ENCODE measurements at regions not wholly inside any gene's neighbourhood (a gene's known extent, or its start where the extent isn't known, plus 50 kb on each side); places are given as distances from the start of the nearest gene placed in this dataset.

DNA sequence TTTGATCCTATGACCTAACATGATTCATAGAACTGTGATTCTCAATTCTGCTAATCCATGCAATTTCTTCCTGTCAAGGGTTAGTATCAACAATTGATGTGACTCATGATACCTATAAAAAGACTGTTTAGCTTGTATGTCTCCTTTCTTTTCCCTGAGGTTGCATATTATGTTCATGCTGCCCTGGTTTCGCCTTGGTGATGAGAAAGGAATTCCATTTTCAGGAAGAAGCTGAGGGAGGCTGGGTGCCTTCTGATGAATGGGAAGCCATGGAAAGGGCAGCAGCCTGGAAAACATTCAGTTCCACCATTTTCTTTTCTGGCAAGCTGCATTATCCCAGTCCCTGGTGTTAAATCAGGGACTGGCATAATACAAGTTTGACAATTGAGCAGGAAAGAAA is 976.5 kb downstream of the RPA4 start:
- Mint-ChIP-seq H3K27ac (no peak overlapping the region), H3K4me1 (no peaks in the 10 kb centered on the region), H3K4me3 (no peak overlapping the region), H3K36me3 (no peaks in the 10 kb centered on the region), H3K9me3 (peaks cover 0 to 4% (median 0%) of the 10 kb centered on the region in 7 donors), H3K27me3 (no peaks in the 10 kb centered on the region)
- Histone ChIP-seq H3K4me1 (ENCODE audit: control insufficient read depth, insufficient read depth, low read length, poor library complexity, severe bottlenecking) (no peaks in the 10 kb centered on the region), H3K4me3 (ENCODE audit: low read depth, low read length) (no peak overlapping the region), H3K36me3 (ENCODE audit: control insufficient read depth, insufficient read depth, low read length) (no peaks in the 10 kb centered on the region), H3K9me3 (ENCODE audit: control insufficient read depth in 2 of 2, low read length in 2 of 2) (no peaks in the 10 kb centered on the region), H3K27ac (ENCODE audit: insufficient read depth, low read length, poor library complexity, severe bottlenecking) (no peak overlapping the region), H3K27me3 (ENCODE audit: control insufficient read depth, insufficient read depth, low read length) (peaks cover 2% of the 10 kb centered on the region)
- ATAC-seq (ENCODE audit: low read depth in 2 of 2): no peak
- no peak for DNase-seq

DNA sequence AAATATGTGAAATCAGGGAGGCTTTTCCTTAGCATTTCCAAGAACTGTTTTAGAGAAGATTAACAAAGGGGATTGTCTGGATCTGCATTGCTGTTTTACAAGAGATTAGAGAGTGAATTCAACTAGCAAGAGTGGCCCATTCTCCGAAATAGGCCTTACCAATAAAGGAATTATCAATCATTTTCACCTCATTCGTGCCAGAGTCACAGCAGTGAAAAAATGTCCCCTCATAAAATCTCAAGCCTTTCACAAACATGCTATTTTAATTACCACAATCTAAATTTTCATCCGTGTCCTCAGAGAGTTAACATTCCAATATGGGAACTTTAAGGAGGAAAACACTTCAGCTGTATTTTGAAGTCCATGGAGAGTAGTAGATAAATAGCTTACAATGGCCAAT is 979.6 kb downstream of the RPA4 start:
- H3K9me3 Mint-ChIP-seq: peaks cover 0 to 1% (median 0%) of the 10 kb centered on the region in 7 donors
- H3K27ac Mint-ChIP-seq: no peak overlapping the region
- no peak overlapping the region for H3K4me3 ChIP-seq (ENCODE audit: low read depth, low read length)
- no peak overlapping the region for H3K27ac ChIP-seq (ENCODE audit: insufficient read depth, low read length, poor library complexity, severe bottlenecking)
- H3K36me3 ChIP-seq (ENCODE audit: control insufficient read depth, insufficient read depth, low read length): no peaks in the 10 kb centered on the region
- no peaks in the 10 kb centered on the region for H3K4me1 ChIP-seq (ENCODE audit: control insufficient read depth, insufficient read depth, low read length, poor library complexity, severe bottlenecking)
- DNase-seq (no peak), ATAC-seq (ENCODE audit: low read depth in 2 of 2) (no peak)
- H3K9me3 ChIP-seq (ENCODE audit: control insufficient read depth in 2 of 2, low read length in 2 of 2): no peaks in the 10 kb centered on the region
- H3K36me3 Mint-ChIP-seq: no peaks in the 10 kb centered on the region
- H3K27me3 Mint-ChIP-seq: no peaks in the 10 kb centered on the region
- no peak overlapping the region for H3K4me3 Mint-ChIP-seq
- no peaks in the 10 kb centered on the region for H3K4me1 Mint-ChIP-seq
- H3K27me3 ChIP-seq (ENCODE audit: control insufficient read depth, insufficient read depth, low read length): peaks cover 2% of the 10 kb centered on the region

DNA sequence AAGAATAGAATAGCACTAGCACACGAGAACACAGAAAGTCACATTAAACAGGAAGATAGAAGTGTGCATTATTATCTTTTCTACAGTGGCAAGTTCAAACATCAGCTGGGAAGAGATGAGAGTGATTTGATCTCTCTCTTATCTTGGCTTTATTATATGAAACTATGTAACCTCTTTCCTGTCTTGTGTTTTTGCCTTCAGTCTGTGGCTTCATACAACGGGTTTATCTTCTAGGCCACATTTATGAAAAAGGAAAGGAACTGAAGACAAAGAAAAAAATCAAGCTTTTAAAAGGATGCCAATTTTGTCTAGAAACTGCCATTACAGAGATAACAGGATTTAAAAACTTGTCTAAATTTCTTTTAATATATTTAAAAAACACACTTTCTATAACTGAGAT is 983.6 kb downstream of the RPA4 start:
- Histone ChIP-seq H3K4me1 (ENCODE audit: control insufficient read depth, insufficient read depth, low read length, poor library complexity, severe bottlenecking) (no peaks in the 10 kb centered on the region), H3K9me3 (ENCODE audit: control insufficient read depth in 2 of 2, low read length in 2 of 2) (no peaks in the 10 kb centered on the region), H3K36me3 (ENCODE audit: control insufficient read depth, insufficient read depth, low read length) (no peaks in the 10 kb centered on the region), H3K27me3 (ENCODE audit: control insufficient read depth, insufficient read depth, low read length) (no peaks in the 10 kb centered on the region), H3K4me3 (ENCODE audit: low read depth, low read length) (no peak overlapping the region), H3K27ac (ENCODE audit: insufficient read depth, low read length, poor library complexity, severe bottlenecking) (no peak overlapping the region)
- Mint-ChIP-seq H3K27ac (no peak overlapping the region), H3K4me1 (no peaks in the 10 kb centered on the region), H3K36me3 (no peaks in the 10 kb centered on the region), H3K9me3 (peaks cover 0 to 1% (median 0%) of the 10 kb centered on the region in 7 donors), H3K4me3 (no peak overlapping the region), H3K27me3 (no peaks in the 10 kb centered on the region)
- ATAC-seq (ENCODE audit: low read depth in 2 of 2) (no peak), DNase-seq (no peak)

DNA sequence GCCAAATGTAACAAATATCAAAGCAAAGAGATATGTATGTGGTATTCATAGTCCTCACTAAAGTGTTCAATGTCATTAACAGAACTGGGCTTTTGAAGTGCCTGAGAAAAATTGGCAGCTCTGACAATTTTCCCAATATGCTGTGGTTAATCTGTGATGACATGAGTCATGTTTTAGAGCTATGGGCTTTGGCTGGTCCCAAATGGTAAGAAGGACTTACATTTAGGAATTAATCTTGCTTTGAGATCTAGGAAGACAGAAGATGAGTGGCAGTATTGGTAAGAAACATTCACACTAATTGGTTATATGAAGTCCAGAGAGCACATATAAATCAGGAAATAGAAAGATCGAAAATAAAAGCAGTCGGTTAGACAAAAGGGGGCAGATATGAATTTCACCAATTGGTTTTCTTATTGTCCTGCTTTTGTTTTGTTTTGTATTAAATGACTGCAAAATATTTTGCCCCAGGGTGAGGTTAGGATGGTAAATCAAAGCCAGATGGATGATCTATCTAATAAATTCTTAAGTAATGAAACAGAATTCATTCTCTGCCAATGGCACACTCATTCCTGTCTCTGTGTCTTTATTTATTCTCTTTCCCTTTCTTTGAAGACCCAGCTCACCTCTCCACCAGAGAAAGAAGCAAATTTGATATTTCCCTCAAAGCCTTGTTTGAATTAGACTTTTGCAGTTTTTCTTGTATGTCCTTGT is 993.1 kb downstream of the RPA4 start:
- DNase-seq: no peak
- no peak for ATAC-seq (ENCODE audit: low read depth in 2 of 2)
- H3K4me3 Mint-ChIP-seq: no peak overlapping the region
- no peaks in the 10 kb centered on the region for H3K9me3 Mint-ChIP-seq
- no peaks in the 10 kb centered on the region for H3K27me3 ChIP-seq (ENCODE audit: control insufficient read depth, insufficient read depth, low read length)
- no peak overlapping the region for H3K27ac ChIP-seq (ENCODE audit: insufficient read depth, low read length, poor library complexity, severe bottlenecking)
- H3K4me1 ChIP-seq (ENCODE audit: control insufficient read depth, insufficient read depth, low read length, poor library complexity, severe bottlenecking): no peaks in the 10 kb centered on the region
- no peaks in the 10 kb centered on the region for H3K27me3 Mint-ChIP-seq
- H3K36me3 ChIP-seq (ENCODE audit: control insufficient read depth, insufficient read depth, low read length): no peaks in the 10 kb centered on the region
- H3K27ac Mint-ChIP-seq: no peak overlapping the region
- H3K36me3 Mint-ChIP-seq: no peaks in the 10 kb centered on the region
- no peaks in the 10 kb centered on the region for H3K9me3 ChIP-seq (ENCODE audit: control insufficient read depth in 2 of 2, low read length in 2 of 2)
- no peaks in the 10 kb centered on the region for H3K4me1 Mint-ChIP-seq
- H3K4me3 ChIP-seq (ENCODE audit: low read depth, low read length): no peak overlapping the region

DNA sequence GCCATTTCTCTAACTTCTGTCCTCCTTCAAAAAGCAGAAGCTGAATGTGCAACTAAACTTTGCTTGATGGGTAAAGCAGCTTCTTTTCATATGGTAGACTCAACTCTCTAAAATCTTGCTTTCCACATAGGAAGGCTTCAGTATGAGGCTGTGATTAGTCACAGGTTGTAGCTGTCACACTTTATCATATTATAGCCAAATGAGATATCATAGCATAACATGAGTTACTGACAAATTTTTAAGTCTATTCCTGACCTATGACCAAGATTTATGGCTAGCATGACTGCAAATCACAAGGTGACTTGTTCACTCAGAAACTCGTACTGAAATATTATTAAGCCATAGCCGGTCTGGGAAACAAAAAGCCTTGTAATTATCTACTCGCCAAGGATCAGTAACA is 998.6 kb downstream of the RPA4 start:
- H3K27me3 Mint-ChIP-seq: no peaks in the 10 kb centered on the region
- no peaks in the 10 kb centered on the region for H3K36me3 Mint-ChIP-seq
- no peak overlapping the region for H3K4me3 ChIP-seq (ENCODE audit: low read depth, low read length)
- H3K9me3 Mint-ChIP-seq: no peaks in the 10 kb centered on the region
- H3K27me3 ChIP-seq (ENCODE audit: control insufficient read depth, insufficient read depth, low read length): no peaks in the 10 kb centered on the region
- no peak overlapping the region for H3K4me3 Mint-ChIP-seq
- no peaks in the 10 kb centered on the region for H3K9me3 ChIP-seq (ENCODE audit: control insufficient read depth in 2 of 2, low read length in 2 of 2)
- no peak overlapping the region for H3K27ac Mint-ChIP-seq
- H3K4me1 Mint-ChIP-seq: no peaks in the 10 kb centered on the region
- ATAC-seq (ENCODE audit: low read depth in 2 of 2): no peak
- H3K36me3 ChIP-seq (ENCODE audit: control insufficient read depth, insufficient read depth, low read length): no peaks in the 10 kb centered on the region
- no peak for DNase-seq
- H3K4me1 ChIP-seq (ENCODE audit: control insufficient read depth, insufficient read depth, low read length, poor library complexity, severe bottlenecking): no peaks in the 10 kb centered on the region
- no peak overlapping the region for H3K27ac ChIP-seq (ENCODE audit: insufficient read depth, low read length, poor library complexity, severe bottlenecking)

DNA sequence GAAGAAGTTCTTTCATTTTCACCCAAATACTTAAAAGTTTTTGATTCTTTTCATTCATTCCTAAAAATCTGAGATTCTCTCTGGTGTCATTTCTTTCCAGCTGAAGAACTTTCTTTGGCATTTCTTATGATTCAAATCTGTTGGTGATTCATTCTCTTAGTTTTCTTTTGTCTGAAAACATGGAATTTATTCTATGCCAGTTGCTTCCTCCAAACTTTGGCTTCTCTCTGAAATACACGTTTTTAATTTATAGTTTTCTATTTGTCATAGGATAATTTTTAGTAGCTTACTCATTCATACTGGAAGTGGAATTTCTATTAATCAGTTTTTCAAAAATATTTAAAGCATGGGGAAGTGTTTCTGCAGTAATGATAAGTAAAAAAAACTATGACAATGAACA is 1012.0 kb downstream of the RPA4 start:
- no peak overlapping the region for H3K27ac ChIP-seq (ENCODE audit: insufficient read depth, low read length, poor library complexity, severe bottlenecking)
- no peak overlapping the region for H3K4me3 ChIP-seq (ENCODE audit: low read depth, low read length)
- no peak for DNase-seq
- Mint-ChIP-seq H3K27me3 (no peaks in the 10 kb centered on the region), H3K9me3 (peaks cover 0 to 8% (median 3%) of the 10 kb centered on the region in 7 donors), H3K27ac (no peak overlapping the region), H3K36me3 (no peaks in the 10 kb centered on the region), H3K4me1 (no peaks in the 10 kb centered on the region), H3K4me3 (no peak overlapping the region)
- H3K4me1 ChIP-seq (ENCODE audit: control insufficient read depth, insufficient read depth, low read length, poor library complexity, severe bottlenecking): no peaks in the 10 kb centered on the region
- no peaks in the 10 kb centered on the region for H3K27me3 ChIP-seq (ENCODE audit: control insufficient read depth, insufficient read depth, low read length)
- no peaks in the 10 kb centered on the region for H3K9me3 ChIP-seq (ENCODE audit: control insufficient read depth in 2 of 2, low read length in 2 of 2)
- no peaks in the 10 kb centered on the region for H3K36me3 ChIP-seq (ENCODE audit: control insufficient read depth, insufficient read depth, low read length)
- ATAC-seq (ENCODE audit: low read depth in 2 of 2): no peak

DNA sequence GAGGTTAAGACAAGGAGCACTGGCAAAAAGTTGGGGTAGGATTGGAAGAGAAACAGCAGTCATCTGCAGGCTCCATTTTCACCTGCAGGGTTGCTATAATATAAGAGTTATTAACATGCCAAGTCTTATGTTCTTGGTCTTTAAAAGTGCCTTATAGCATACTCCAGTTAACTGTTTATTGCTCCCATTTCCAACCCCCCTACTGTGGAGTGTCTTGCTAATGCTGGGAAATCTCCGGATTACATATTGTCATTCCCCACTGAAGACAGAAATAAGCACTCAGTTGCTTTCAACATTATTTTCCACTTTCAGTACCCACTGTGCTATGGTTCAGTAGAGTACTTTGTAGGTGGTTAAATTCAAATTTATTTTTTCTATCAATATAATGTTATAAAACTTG is 1014.3 kb downstream of the RPA4 start:
- no peak overlapping the region for H3K27ac Mint-ChIP-seq
- no peaks in the 10 kb centered on the region for H3K4me1 ChIP-seq (ENCODE audit: control insufficient read depth, insufficient read depth, low read length, poor library complexity, severe bottlenecking)
- H3K36me3 ChIP-seq (ENCODE audit: control insufficient read depth, insufficient read depth, low read length): no peaks in the 10 kb centered on the region
- no peaks in the 10 kb centered on the region for H3K9me3 ChIP-seq (ENCODE audit: control insufficient read depth in 2 of 2, low read length in 2 of 2)
- no peaks in the 10 kb centered on the region for H3K36me3 Mint-ChIP-seq
- peaks cover 0 to 3% (median 2%) of the 10 kb centered on the region in 7 donors for H3K9me3 Mint-ChIP-seq
- H3K4me1 Mint-ChIP-seq: no peaks in the 10 kb centered on the region
- no peaks in the 10 kb centered on the region for H3K27me3 Mint-ChIP-seq
- no peak overlapping the region for H3K4me3 ChIP-seq (ENCODE audit: low read depth, low read length)
- DNase-seq: no peak
- H3K27me3 ChIP-seq (ENCODE audit: control insufficient read depth, insufficient read depth, low read length): no peaks in the 10 kb centered on the region
- ATAC-seq (ENCODE audit: low read depth in 2 of 2): no peak
- H3K4me3 Mint-ChIP-seq: no peak overlapping the region
- no peak overlapping the region for H3K27ac ChIP-seq (ENCODE audit: insufficient read depth, low read length, poor library complexity, severe bottlenecking)

DNA sequence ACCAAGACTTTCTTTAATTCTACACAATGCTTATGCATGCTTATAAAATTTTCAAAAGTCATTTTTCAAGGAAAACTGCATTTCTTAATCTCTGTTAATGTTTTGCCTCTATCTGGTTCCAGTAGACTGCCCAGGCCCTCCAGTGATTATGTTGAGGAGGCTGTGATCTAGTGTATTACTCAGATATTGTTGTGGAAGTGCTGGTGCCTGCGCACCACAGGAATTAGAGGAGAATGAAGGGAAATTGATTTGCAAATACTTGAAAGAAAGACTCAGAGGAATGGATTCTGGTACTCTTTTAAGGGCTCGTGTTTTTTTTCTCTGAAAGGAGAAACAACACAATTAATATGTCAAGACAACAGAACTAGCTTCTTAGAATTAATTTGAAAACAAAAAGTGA is 1015.1 kb downstream of the RPA4 start:
- no peaks in the 10 kb centered on the region for H3K36me3 Mint-ChIP-seq
- H3K27me3 Mint-ChIP-seq: no peaks in the 10 kb centered on the region
- no peak overlapping the region for H3K27ac Mint-ChIP-seq
- H3K4me3 Mint-ChIP-seq: no peak overlapping the region
- DNase-seq: no peak
- no peaks in the 10 kb centered on the region for H3K36me3 ChIP-seq (ENCODE audit: control insufficient read depth, insufficient read depth, low read length)
- H3K4me1 Mint-ChIP-seq: no peaks in the 10 kb centered on the region
- H3K9me3 Mint-ChIP-seq: peaks cover 0 to 3% (median 1%) of the 10 kb centered on the region in 7 donors
- H3K27ac ChIP-seq (ENCODE audit: insufficient read depth, low read length, poor library complexity, severe bottlenecking): no peak overlapping the region
- no peaks in the 10 kb centered on the region for H3K9me3 ChIP-seq (ENCODE audit: control insufficient read depth in 2 of 2, low read length in 2 of 2)
- no peaks in the 10 kb centered on the region for H3K4me1 ChIP-seq (ENCODE audit: control insufficient read depth, insufficient read depth, low read length, poor library complexity, severe bottlenecking)
- no peak for ATAC-seq (ENCODE audit: low read depth in 2 of 2)
- no peaks in the 10 kb centered on the region for H3K27me3 ChIP-seq (ENCODE audit: control insufficient read depth, insufficient read depth, low read length)
- no peak overlapping the region for H3K4me3 ChIP-seq (ENCODE audit: low read depth, low read length)

All from CD4-positive, CD25-positive, alpha-beta regulatory T cell (primary cell).